GM13976 (cell line): ENCODE measurements at regions not wholly inside any gene's neighbourhood (a gene's known extent, or its start where the extent isn't known, plus 50 kb on each side); places are given as distances from the start of the nearest gene placed in this dataset.

Source experiments
- DNase-seq: peaks from one replicate; pipeline ENCODE4 v3.0.0; 2012; ENCODE audit warnings: low spot score
- in situ Hi-C: fragments of 300-500 bp; cut with MboI; formaldehyde crosslinking; loops from one replicate; pipeline ENCODE4 v1.12.0; 2022; ENCODE audit warnings: low sequenced_read_pairs, mixed read lengths, inconsistent platforms; ENCODE audit not compliant: unreplicated experiment
- TF ChIP-seq, protein P1 (sequence below): IDR thresholded peaks from 2 replicates; pipeline ENCODE4 v1.5.1; 2012; ENCODE audit warnings: borderline replicate concordance, mild to moderate bottlenecking; ENCODE audit not compliant: insufficient read depth; ENCODE audit errors: extremely low read depth, missing control alignments, control extremely low read depth

DNA sequence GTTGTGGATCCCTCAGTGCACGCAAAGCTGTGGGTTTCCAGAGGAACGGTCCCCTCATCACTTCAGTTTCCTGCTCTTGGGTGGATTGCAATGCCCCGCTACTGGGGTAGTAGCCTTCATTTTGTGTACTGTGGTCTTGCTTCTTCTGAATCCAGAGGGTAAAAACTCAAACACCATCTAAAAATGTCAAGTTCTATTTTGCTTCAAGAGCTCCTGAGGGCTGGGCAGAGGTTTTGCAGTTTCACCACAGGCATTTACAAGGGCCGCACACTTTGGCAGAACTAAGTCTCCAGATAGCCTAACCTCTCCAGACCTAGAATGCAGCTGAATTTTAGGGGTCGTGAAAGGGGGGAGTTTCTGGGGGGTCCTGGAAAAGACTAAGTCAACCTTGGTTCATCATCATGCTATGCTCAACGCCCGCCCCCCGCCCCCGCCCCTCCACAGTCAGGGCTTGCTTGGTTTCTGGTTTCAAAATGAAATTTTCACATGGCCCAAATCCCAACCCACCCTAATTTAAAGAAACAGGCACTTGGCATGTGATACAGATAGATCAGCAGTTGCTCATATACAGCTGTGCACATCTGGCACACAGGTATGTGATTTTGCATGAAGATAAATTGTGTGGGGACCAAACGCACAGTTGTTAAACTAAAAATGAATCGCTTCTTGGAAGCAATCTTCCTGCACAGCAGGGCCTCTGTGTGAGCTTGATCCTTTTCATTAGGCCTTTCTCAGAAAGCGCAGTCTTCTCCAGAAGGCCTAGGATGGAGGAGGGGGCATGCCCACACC lies 329.6 kb downstream of the OSR1 start:
- DNase-seq: no peak
- TF ChIP-seq, protein P1, sequence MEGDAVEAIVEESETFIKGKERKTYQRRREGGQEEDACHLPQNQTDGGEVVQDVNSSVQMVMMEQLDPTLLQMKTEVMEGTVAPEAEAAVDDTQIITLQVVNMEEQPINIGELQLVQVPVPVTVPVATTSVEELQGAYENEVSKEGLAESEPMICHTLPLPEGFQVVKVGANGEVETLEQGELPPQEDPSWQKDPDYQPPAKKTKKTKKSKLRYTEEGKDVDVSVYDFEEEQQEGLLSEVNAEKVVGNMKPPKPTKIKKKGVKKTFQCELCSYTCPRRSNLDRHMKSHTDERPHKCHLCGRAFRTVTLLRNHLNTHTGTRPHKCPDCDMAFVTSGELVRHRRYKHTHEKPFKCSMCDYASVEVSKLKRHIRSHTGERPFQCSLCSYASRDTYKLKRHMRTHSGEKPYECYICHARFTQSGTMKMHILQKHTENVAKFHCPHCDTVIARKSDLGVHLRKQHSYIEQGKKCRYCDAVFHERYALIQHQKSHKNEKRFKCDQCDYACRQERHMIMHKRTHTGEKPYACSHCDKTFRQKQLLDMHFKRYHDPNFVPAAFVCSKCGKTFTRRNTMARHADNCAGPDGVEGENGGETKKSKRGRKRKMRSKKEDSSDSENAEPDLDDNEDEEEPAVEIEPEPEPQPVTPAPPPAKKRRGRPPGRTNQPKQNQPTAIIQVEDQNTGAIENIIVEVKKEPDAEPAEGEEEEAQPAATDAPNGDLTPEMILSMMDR: no peak
- in situ Hi-C loops: no loop called here

DNA sequence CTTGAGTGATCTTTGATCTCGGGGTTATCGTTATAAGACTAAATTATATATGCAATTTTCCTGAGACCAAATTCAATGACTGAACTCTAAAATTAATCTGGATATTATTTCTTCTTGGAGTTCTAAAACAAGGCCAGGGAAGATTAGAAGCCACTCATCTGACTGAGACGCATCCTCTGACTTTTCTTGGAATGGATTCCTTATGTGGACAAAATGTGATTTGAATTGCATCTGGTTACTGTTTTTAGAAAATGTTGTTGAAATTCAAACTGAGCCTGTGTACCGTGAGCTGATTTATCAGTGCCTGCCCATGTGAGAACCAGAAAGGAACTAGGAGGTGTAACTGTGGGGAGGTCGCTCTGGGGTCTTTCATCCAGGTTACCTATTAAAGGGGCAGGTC lies 330.8 kb downstream of the OSR1 start:
- TF ChIP-seq, protein P1: no peak
- in situ Hi-C loops: no loop called here
- DNase-seq: no peak

DNA sequence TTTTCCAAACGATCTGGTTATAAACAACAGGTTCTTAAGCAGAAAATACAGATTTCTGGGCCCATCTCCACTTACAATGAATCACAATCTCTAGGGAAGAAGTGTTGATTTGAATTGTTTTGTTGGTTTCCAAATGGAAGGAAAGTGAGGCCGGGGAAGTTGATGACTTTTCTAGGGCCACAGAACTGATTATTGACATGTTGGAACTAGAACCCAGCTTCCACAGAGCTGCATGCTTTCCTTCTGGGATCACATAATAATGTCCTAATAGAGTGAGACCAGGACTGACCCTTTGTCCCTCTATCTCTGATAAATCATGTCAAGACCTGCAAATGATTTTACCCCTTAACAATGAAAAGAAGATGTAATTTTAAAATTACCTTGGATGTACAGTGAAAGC lies 332.2 kb downstream of the OSR1 start:
- in situ Hi-C loops: no loop called here
- TF ChIP-seq, protein P1: no peak

DNA sequence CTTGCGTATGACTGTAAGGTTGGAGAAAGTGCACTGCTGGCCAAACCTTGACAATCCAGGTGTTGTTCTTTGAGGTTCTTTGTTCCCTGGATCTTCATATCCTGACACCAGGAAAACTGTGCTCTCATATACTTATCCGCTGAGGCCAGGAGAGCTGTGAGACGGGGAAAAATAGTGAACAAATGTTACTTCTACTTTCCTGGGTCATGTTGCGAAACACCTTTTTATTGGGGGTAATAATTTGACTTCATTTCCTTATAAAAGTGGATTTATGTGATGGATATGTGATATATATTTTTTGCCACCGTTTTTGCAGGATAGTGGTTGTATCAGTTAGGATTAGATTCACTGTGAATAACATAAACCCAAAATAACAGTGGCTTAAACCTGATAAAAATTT lies 336.1 kb downstream of the OSR1 start:
- TF ChIP-seq, protein P1: no peak
- DNase-seq: no peak
- in situ Hi-C loops: no loop called here

More for the DNA sequence above, 332.2 kb downstream of the OSR1 start:
- DNase-seq: no peak

GRCh38 chr2:19021721-19022120 lies 336.7 kb downstream of the OSR1 start:
- no peak for DNase-seq
- in situ Hi-C loops: no loop called here
- TF ChIP-seq, protein P1: no peak

DNA sequence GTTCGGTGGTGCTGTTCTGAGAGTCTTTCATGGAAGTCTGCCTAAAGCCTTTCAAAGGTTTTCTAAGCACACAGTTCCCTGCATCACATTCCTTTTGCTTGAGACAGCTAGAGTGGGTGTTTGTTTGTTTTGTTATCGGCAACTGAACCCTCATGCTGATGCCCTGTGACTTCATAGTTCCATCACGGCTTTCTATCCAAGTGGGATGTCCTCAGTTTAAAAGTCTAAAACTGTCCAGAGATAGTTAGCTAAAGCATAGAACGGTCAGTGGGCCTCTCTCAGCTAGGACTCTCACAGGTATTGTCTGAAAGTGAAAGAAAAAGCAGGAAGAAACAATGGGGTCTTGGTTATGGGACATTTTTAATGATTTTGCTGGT lies 337.3 kb downstream of the OSR1 start:
- in situ Hi-C loops: no loop called here
- no peak for DNase-seq
- TF ChIP-seq, protein P1: no peak
